Sciatic nerve (tissue), 2 donors: ENCODE measurements at regions not wholly inside any gene's neighbourhood (a gene's known extent, or its start where the extent isn't known, plus 50 kb on each side); places are given as distances from the start of the nearest gene placed in this dataset.
"Not testable (repeated sequence)": the region's sequence is repeated elsewhere in the genome, so short reads cannot be mapped to it uniquely, and the experiment has no call there.

ENCODE experiments used
- ATAC-seq: fragments of 200-7000 bp; cut with Tn5 transposase; one replicate; pipeline ENCODE4 v1.9.1; 2020; ENCODE audit warnings: mild to moderate bottlenecking, moderate library complexity
- DNase-seq: peaks from one replicate; pipeline ENCODE4 v3.0.0-alpha.2; 2020; ENCODE audit warnings: low spot score
- intact Hi-C: fragments of 100-400 bp; cut with DNase I; formaldehyde crosslinking; loops from one replicate; pipeline ENCODE4 v1.14.2; 2022
- donor health status: DM: no; HTN: no; CAD: no.
- donor health status: DM: no; HTN: no; CAD: no.

- no peak for DNase-seq
- intact Hi-C loops = no loop called here
- no peak for ATAC-seq
These were observed 101.7 kb upstream of the TRIM77 start for GRCh38 chr11:89608234-89608966.

- no peak for ATAC-seq
- DNase-seq = no peak
- intact Hi-C loops = no loop called here
These were observed 98.0 kb upstream of the TRIM77 start for GRCh38 chr11:89612096-89612495.

- no peak for DNase-seq
- intact Hi-C loops = no loop called here
- ATAC-seq = peak; percentile 25
These were observed 96.2 kb upstream of the TRIM77 start for GRCh38 chr11:89613911-89614310.

GRCh38 chr11:89614428-89614827 is 95.7 kb upstream of the TRIM77 start:
- ATAC-seq = peak; percentile 9
- intact Hi-C loops, DNase-seq: not testable (repeated sequence)

DNA sequence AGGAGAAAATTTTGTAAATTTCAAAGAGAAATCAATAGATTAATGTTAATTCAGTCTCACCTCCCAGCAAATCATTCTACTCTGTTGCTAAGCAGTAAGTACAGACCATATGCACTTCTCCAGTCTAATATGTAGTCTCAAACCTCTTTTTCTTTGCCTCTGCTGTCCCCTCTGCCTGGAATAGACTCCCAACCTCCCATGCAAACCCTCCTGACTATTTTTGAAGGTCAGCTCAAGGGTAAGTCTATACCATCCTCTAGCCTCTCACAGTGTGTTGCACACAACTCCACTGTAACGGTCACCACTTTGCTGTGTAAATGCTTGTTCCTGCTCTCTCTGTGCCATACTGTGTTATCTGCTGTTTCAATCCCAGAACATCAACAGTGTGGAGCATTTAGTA is 94.5 kb upstream of the TRIM77 start:
- DNase-seq, intact Hi-C loops: not testable (repeated sequence)
- ATAC-seq = peak; percentile 12

DNA sequence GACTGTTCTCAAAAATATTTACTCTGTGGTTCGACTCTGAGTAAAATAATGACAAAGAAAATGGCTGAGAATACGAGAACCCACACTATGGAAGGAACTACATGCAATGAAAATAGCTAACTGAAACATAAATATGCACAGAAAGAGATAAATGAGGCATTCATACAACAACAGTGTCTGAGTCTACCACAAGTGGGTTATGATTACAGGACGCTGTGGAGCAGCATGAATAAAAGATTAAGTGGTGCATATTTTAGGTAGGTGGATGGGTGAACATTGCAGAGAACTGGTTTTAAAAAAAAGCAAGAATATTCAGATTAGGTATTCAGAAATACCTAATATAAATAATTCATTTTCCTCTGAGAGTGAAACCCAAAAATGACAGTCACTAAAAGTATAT is 93.9 kb upstream of the TRIM77 start:
- DNase-seq, ATAC-seq, intact Hi-C loops: not testable (repeated sequence)

DNA sequence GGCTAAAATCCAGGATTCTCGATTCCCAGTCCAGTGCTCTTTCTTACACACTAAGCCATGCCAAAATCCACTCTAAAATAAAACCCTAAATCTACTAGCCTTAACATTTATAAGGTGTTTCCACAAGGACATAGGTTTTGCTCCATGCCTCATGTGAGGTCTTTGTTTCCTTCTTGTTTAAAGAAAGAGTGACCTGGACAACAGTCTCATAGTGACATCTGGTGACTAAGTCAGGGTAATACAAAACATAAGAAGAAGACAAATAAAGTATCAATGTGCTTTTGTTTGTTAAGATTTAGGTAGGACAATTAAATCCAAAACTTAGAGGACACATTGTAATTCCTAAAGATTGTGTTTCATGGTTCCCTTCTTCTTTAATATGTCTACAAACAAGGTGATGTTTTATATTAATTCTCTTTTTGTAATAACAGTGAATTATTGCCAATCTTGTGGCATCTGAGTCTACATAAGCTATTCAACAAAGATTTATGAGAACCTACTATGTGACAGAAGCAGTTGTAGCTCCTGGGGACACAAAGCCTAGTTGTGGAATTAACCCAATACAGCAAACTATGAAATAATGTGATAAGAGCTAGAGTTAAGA is 93.0 kb upstream of the TRIM77 start:
- intact Hi-C loops, DNase-seq: not testable (repeated sequence)
- ATAC-seq = peak; percentile 77

- ATAC-seq, intact Hi-C loops, DNase-seq: not testable (repeated sequence)
These were observed 89.4 kb upstream of the TRIM77 start for GRCh38 chr11:89620721-89621120.

GRCh38 chr11:89625171-89625570 is 84.9 kb upstream of the TRIM77 start:
- DNase-seq = no peak

DNA sequence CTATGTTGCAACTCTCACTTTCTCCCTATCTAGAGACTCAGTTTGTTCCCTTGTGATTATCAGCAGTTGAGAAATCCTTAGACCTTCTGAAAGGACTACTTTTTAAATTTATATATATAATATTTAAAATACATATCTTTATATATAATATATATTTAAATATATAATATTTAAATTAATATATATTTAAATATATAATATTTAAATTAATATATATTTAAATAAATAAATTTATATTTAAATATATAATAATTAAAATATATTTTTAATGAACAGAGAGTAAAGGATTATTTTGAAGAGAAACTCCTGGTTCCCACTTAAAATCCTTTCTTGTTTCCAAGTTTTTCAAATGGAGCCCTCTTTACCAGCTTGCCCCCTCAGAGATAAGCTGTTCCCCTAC is 83.7 kb upstream of the TRIM77 start:
- DNase-seq (no peak), ATAC-seq (no peak)
- intact Hi-C loops = no loop called here

More at GRCh38 chr11:89625171-89625570, 84.9 kb upstream of the TRIM77 start:
- no peak for ATAC-seq
- intact Hi-C loops = no loop called here

DNA sequence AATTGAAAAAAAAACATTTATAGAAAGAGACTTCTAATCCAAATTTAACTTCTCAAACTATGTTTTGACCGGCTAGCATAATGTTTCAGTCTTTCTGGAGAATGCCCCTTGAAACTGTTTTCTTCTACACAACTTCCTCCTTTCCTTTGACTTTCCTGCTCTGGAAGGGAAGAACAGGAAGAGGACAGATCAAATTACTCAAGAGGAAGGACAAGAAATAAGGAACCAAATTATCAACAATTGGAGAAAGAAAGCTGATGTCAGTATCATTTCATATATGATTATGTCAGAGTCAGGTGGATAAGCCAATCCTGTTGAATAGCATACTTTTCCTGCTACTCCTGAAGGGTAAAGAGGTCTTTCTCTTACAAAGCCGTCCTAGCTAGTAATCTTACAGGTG is 83.2 kb upstream of the TRIM77 start:
- intact Hi-C loops, DNase-seq: not testable (repeated sequence)
- ATAC-seq = peak; percentile 26

DNA sequence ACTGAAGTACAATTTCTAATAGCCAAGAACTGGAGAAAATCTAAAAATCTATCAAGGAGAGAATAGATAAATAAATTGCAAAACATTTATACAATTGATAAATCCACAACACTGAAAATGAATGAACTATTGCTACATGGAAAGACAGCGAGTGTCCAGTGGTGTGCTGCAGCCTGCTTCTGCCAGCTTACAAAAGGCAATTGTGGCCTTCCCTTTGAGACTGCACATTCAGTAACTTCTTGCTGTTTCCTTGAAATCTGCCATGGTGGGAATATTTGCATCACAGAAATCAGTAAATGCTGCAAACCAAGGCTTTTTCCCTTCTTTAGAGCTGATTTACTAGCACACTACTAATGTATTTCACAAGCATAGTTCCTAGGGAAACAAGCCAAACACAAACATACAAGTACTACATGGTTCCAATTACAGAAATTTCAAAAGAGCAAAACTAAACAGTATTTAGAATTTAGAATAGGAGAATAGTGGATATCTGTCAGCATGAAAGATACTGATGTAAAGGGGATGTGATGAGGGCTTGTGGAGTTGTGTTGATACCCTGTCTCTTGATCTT is 76.9 kb upstream of the TRIM77 start:
- ATAC-seq (no peak), DNase-seq (no peak)
- intact Hi-C loops = no loop called here

- DNase-seq, ATAC-seq, intact Hi-C loops: not testable (repeated sequence)
These were observed 69.3 kb upstream of the TRIM77 start for GRCh38 chr11:89640777-89641176.

DNA sequence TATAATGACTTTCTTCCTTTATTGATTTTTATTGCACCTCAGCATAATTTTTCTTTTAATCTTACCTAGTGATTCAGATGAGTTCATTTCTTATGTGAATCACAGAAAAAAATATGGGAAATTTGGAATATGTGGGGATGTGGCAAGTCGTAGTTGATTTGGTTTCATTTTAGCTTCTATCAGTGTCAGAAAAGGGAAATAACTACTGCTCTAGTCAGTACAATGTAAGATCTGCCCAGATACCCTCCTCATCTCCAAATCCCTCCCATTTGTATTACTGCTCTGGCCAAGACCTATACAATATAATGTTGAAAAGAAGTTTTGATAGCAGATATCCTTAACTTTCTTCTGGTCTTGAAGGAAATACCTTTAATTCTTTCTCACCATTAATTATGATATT is 61.9 kb upstream of the TRIM77 start:
- intact Hi-C loops, ATAC-seq, DNase-seq: not testable (repeated sequence)

DNA sequence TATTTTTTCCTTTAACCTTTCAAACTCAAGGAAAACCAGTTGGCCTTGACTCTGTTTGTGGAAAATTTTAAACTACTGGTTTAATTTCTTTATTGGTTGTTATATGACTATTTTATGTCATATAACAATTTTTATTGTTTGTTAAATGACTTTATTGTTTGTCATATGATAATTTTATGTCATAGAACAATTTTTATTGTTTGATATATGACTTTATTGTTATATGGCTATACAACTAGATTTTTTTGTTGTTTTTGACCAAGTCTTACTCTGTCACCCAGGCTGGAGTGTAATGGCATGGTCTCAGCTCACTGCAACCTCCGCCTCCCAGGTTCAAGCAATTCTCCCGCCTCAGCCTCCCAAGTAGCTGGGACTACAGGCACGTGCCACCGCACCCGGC is 61.1 kb upstream of the TRIM77 start:
- DNase-seq, intact Hi-C loops, ATAC-seq: not testable (repeated sequence)

- peak; percentile 30 for ATAC-seq
- intact Hi-C loops, DNase-seq: not testable (repeated sequence)
These were observed 55.4 kb upstream of the TRIM77 start for GRCh38 chr11:89654669-89655068.

GRCh38 chr11:89658767-89659166 is 51.3 kb upstream of the TRIM77 start:
- intact Hi-C loops, DNase-seq, ATAC-seq: not testable (repeated sequence)

GRCh38 chr11:89659414-89659813 is 50.7 kb upstream of the TRIM77 start:
- ATAC-seq, intact Hi-C loops, DNase-seq: not testable (repeated sequence)

DNA sequence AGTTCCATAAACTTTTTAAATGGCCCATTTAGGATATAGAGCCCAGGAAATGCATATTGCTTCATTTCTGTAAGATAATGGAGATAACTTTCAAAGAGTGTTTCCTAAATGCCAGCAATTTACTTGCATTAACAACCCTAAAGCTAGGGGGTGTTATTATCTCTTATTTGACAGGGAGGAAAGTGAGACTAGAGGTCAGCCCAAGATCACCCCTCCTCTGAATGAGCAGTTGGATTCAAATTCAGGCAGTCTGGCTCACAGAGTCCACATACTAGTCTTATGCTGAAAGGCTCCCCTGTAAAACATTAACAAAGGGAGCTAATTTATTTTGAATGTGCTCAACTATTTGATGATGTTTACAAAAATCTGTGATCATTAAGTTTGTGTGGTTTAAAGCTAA is 49.9 kb upstream of the TRIM77 start:
- DNase-seq (no peak), ATAC-seq (no peak)
- intact Hi-C loops = no loop called here
